ENCODE measurements at regions not wholly inside any gene's neighbourhood (a gene's known extent, or its start where the extent isn't known, plus 50 kb on each side); places are given as distances from the start of the nearest gene placed in this dataset.
A peak's percentile ranks its signal among the peaks of the same experiment; 100 is the strongest.

DNA sequence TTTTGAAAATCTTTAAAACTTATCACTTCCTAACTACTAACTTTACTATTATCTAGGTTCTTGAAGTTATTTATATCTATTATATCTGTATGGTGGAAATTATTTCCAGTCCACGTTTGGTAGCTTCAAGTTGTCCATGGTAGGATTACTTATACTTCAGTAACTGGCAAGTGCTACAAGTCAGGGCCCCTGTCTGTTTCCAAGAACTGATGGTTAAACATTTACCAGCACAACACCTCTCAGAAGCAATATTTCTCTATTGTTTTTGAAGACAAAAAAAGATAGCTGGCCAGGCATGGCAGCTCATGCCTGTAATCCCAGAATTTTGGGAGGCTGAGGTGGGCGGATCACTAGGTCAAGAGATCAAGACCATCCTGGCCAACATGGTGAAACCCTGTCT, 240.4 kb upstream of the RHOBTB1 start:
- no peak for DNase-seq

DNA sequence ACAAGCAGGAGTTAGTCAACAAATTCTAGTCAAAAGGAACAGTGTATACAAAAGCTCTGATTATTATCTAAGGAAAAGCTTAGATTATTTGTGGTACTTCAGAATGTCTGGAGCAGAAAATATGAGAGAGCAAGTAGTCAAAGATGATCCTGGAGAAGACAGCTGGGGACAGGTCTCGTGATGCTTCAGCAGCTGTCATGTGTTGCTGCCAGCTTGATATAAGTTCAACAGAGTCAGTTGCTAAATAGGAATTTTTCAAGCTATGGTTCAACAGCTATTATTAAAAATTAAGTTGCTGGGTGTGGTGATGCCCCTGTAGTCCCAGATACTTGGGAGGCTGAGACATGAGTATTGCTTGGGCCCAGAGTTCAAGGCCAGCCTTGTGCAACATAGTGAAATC, 240.0 kb upstream of the RHOBTB1 start:
- no peak for DNase-seq

- no peak for DNase-seq
These were observed 237.8 kb upstream of the RHOBTB1 start for GRCh38 chr10:61181832-61182231.

- no peak for DNase-seq
These were observed 235.8 kb upstream of the RHOBTB1 start for GRCh38 chr10:61179771-61180170.

- no peak for DNase-seq
These were observed 232.4 kb upstream of the RHOBTB1 start for GRCh38 chr10:61176424-61176823.

- peak; percentile 40 for DNase-seq
These were observed 231.3 kb upstream of the RHOBTB1 start for GRCh38 chr10:61175316-61175715.

- DNase-seq: no peak
These were observed 229.5 kb upstream of the RHOBTB1 start for GRCh38 chr10:61173450-61173849.

GRCh38 chr10:61172182-61172926, 228.4 kb upstream of the RHOBTB1 start:
- DNase-seq: no peak

DNA sequence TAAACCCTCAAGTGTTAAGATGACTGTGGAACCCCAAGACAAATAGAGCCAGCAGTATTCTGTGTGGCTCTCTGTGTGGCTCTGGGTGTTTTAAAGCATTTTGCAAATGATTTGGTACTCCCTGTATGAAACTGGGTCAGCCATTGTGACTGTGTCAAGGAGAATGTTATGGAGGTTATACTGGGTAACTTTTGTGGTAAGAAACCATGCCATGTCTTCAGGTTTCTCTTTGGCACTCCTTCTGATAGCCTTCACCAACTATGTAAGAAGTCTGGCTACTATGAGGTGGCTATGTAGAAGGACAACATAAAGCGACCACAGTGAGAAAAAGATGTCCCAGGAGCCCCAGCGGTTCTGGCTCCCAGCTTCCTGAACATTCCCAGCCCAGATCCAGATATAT, 226.6 kb upstream of the RHOBTB1 start:
- no peak for DNase-seq

- DNase-seq: no peak
These were observed 225.3 kb upstream of the RHOBTB1 start for GRCh38 chr10:61169294-61169693.

GRCh38 chr10:61166489-61166888, 222.5 kb upstream of the RHOBTB1 start:
- DNase-seq: no peak

DNA sequence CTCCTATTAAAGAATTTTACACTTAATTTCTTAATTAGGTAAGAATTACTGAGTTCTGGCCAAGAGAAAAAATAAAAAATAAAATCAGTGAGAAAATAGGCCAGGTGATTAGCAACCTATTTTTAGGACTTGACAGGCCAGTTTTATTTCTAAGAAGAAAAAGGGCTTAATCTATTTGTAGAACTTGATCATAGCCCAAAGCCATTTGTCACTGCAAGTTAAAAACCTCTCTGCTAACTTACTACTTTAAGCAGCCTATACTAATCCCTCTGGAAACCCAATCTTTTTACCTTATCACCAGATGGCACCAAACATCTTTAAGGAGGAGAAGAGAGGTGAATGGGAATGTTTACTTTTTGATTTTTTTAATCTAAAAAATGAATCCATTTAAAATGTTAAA, 222.1 kb upstream of the RHOBTB1 start:
- DNase-seq: no peak

- DNase-seq: no peak
These were observed 220.6 kb upstream of the RHOBTB1 start for GRCh38 chr10:61164458-61165160.

DNA sequence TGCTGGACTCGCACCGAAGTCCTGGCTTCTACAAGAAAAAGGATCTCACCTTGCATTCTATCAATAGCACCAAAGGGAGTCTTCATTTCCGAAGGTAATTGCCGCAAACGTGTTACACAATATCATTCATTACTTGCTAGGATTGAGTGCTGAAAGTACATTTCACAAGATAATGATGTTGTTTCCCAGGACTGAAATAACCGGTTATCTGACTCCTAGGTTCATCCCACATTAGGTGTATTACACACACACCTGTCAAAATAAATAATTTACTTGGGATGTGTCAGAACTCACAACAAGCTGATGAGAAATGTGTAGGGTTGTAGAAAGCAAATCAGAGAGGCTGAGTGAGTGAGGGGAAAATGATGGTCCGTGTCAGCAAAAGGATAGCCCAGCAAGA, 219.4 kb upstream of the RHOBTB1 start:
- no peak for DNase-seq

- DNase-seq: no peak
These were observed 216.3 kb upstream of the RHOBTB1 start for GRCh38 chr10:61160253-61160652.

DNA sequence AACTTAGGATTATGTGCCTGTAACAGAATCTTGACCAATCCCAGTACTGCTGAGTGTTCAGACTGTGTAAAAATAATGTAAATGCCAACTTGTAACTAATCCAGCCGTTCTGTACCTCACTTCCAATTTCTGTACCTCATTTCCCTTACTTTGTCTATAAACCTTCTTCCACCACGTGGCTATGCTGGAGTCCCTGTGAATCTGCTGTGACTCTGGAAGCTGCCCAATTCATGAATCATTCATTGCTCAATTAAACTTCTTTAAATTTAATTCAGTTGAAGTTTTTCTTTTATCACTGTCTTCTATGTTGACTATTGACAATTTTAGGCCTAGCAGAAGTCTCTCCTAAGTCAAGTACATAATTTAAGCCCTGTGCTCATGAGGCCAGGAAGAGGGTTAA, 215.3 kb upstream of the RHOBTB1 start:
- DNase-seq: peak; percentile 51

DNA sequence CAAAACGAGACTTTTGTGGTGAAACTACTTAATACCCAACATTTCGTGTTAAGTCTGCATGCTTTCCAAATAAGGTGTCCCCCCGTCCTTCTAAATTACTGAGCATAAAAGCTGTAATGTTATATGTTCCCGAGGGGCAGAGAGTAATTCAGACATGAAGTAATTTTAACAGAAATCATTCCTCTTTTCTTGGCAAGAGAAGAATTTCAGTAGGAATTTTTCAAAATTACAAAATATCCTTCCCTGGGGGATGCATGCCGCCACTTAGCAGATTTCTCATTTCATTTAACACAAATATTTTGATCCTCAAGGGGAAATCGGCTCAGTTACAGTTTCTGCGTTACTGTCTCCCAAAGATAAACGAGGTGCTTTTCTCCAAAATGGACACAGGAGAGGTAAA, 213.2 kb upstream of the RHOBTB1 start:
- peak; percentile 36 for DNase-seq

- peak; percentile 32 for DNase-seq
These were observed 209.8 kb upstream of the RHOBTB1 start for GRCh38 chr10:61153771-61154170.

DNA sequence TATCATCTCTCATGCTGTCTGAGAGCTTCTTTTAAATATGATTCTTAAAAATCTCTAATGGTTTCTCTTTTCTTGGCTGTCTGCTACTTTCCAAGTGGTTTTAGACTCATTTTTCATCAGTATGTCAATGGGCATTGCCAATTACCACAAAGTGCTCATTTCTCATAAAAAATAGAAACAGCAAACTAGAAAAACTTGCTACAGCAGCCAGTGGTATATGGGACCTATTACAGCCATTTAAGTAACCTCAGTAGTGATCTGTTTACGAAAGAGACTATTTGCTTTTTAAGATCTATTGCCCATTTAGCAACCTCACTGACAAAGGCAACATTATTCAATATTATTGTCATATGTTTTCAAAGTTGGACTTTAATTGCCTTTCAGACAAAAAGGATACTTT, 207.1 kb upstream of the RHOBTB1 start:
- DNase-seq: no peak

GRCh38 chr10:61148451-61148850, 204.5 kb upstream of the RHOBTB1 start:
- DNase-seq: no peak

DNA sequence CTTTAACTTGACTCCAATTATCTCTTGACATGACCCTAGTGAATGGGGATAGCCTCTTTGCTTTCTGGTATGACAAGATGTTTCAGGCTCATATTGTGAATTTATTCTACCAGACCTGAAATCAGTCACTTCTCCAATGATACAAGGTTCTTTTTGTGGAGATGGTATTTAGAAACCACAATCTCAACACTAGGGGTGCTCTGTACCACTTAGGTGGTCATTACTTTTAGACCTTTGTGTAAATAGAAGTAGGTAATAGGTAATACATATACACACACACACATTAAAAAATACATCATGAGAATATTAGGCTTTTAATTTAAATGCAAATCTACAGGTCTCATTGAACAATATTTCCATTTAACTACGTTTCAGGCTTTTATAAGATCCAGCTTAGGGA, 199.0 kb upstream of the RHOBTB1 start:
- no peak for DNase-seq

DNA sequence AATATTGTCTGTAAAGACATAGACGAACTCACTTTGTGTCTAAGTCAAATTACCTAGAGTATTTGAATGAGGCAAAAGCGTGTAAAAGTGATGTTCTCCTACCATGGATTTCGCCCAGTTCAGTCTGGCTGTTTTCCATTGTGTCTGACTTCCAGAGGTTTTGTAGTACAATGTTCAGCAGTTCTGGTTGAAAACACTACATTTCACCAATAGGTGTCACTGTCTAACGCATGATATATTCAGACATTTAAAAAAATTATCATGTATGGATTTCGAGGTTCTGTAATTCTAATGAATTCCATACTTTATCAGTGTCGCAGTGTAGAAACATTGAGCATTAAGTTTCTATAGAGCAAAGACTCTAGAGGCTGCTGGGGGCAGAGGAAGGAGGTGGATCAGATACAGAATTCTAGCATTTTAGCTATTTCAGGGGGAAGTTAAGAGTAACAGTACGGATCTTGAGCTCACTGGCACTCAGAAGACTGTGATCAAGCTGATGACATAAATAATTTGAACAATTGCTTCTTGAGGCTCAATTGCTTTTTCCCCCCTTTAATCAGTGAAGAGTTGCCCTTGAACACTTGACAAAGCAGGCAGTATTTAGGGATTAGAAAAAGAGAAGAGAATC, 196.9 kb upstream of the RHOBTB1 start:
- DNase-seq: peak; percentile 74

DNA sequence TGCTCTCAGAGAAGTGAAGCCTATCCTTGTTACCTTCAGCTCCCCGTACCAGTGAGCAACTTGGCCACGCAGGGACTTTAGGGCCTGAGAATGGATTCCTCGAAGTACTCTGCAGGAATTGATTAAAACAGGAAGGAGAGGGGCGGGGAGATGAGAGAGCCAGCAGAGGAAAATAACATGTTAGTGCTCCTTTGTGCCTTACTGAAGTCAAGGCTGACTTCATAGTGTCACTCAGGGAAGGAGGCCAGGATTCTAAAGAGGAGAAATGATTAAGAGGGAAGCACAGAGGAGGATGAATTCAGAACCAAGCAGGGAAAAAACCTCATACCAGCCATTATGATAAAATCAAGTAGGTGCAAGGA, 195.6 kb upstream of the RHOBTB1 start:
- DNase-seq: peak; percentile 17
